ENCODE measurements at regions not wholly inside any gene's neighbourhood (a gene's known extent, or its start where the extent isn't known, plus 50 kb on each side); places are given as distances from the start of the nearest gene placed in this dataset.

GRCh38 chr2:163008642-163009041, 170.1 kb upstream of the KCNH7 start:
- no CpG with 5 or more reads among the region's 2 CpGs for WGBS, 2 donors (ENCODE audit: extremely low coverage in 2 of 2, insufficient read length in 2 of 2, insufficient replicate concordance in 1 of 2)
- no peak overlapping the region for H3K4me2 ChIP-seq (ENCODE audit: insufficient read depth, low read length, poor library complexity, severe bottlenecking)
- no peak overlapping the region for H4K8ac ChIP-seq (ENCODE audit: low read depth, low read length)
- H3K36me3 ChIP-seq (replicated peaks in 1 of 2; ENCODE audit: control insufficient read depth in 2 of 2, insufficient read depth in 2 of 2, low read length in 2 of 2), result no peaks in the 10 kb centered on the region
- H2BK5ac ChIP-seq (ENCODE audit: low read length), result no peak overlapping the region
- H2BK12ac ChIP-seq (ENCODE audit: low read length), result no peak overlapping the region
- no peak overlapping the region for H3K4me3 ChIP-seq (ENCODE audit: low read length in 2 of 2)
- H2AFZ ChIP-seq (ENCODE audit: low read length), result no peak overlapping the region
- no peak overlapping the region for H2BK15ac ChIP-seq (ENCODE audit: low read length)
- H2AK5ac ChIP-seq (ENCODE audit: low read depth, low read length), result no peak overlapping the region
- H3K27ac ChIP-seq (replicated peaks; ENCODE audit: low read length), result no peak overlapping the region
- no peak for DNase-seq (ENCODE audit: low spot score)
- no peak overlapping the region for H3K14ac ChIP-seq (ENCODE audit: low read length)
- no peak overlapping the region for H3K9ac ChIP-seq (ENCODE audit: low read depth, low read length, poor library complexity)
- no peaks in the 10 kb centered on the region for H3K4me1 ChIP-seq (ENCODE audit: control insufficient read depth in 2 of 2, insufficient read depth in 1 of 2, low read depth in 1 of 2, low read length in 2 of 2)
- H3K9me3 ChIP-seq (replicated peaks in 1 of 2; ENCODE audit: control insufficient read depth in 2 of 2, insufficient read depth in 1 of 2, low read depth in 1 of 2, low read length in 2 of 2), result no peaks in the 10 kb centered on the region
- no peaks in the 10 kb centered on the region for H3K27me3 ChIP-seq (ENCODE audit: control insufficient read depth in 3 of 3, insufficient read depth in 3 of 3, low read depth in 1 of 3, low read length in 3 of 3)
- H3K23ac ChIP-seq (ENCODE audit: low read depth, low read length, poor library complexity), result no peak overlapping the region
- H3K18ac ChIP-seq (ENCODE audit: low read length), result no peak overlapping the region
- no peaks in the 10 kb centered on the region for H3K79me1 ChIP-seq (ENCODE audit: low read depth, low read length)
- no peak overlapping the region for H4K91ac ChIP-seq (ENCODE audit: low read depth, low read length, poor library complexity)
- no peak overlapping the region for H2BK120ac ChIP-seq (ENCODE audit: low read depth, low read length)
- H3K4ac ChIP-seq (ENCODE audit: low read length), result no peak overlapping the region

GRCh38 chr2:162994718-162995117, 156.2 kb upstream of the KCNH7 start:
- Histone ChIP-seq H2BK120ac (ENCODE audit: low read depth, low read length) (no peak overlapping the region), H3K18ac (ENCODE audit: low read length) (no peak overlapping the region), H3K23ac (ENCODE audit: low read depth, low read length, poor library complexity) (no peak overlapping the region), H3K4me3 (ENCODE audit: low read length in 2 of 2) (no peak overlapping the region), H3K9ac (ENCODE audit: low read depth, low read length, poor library complexity) (no peak overlapping the region), H3K79me1 (ENCODE audit: low read depth, low read length) (no peaks in the 10 kb centered on the region), H3K4me1 (ENCODE audit: control insufficient read depth in 2 of 2, insufficient read depth in 1 of 2, low read depth in 1 of 2, low read length in 2 of 2) (peaks cover 1 to 3% of the 10 kb centered on the region in 2 donors), H3K4ac (ENCODE audit: low read length) (no peak overlapping the region), H3K9me3 (replicated peaks in 1 of 2; ENCODE audit: control insufficient read depth in 2 of 2, insufficient read depth in 1 of 2, low read depth in 1 of 2, low read length in 2 of 2) (no peaks in the 10 kb centered on the region), H3K27ac (replicated peaks; ENCODE audit: low read length) (no peak overlapping the region), H3K4me2 (ENCODE audit: insufficient read depth, low read length, poor library complexity, severe bottlenecking) (no peak overlapping the region), H3K14ac (ENCODE audit: low read length) (no peak overlapping the region), H2AK5ac (ENCODE audit: low read depth, low read length) (no peak overlapping the region), H2BK12ac (ENCODE audit: low read length) (no peak overlapping the region), H2AFZ (ENCODE audit: low read length) (no peak overlapping the region), H4K8ac (ENCODE audit: low read depth, low read length) (no peak overlapping the region), H3K36me3 (replicated peaks in 1 of 2; ENCODE audit: control insufficient read depth in 2 of 2, insufficient read depth in 2 of 2, low read length in 2 of 2) (no peaks in the 10 kb centered on the region), H2BK15ac (ENCODE audit: low read length) (no peak overlapping the region), H2BK5ac (ENCODE audit: low read length) (no peak overlapping the region), H4K91ac (ENCODE audit: low read depth, low read length, poor library complexity) (no peak overlapping the region), H3K27me3 (ENCODE audit: control insufficient read depth in 3 of 3, insufficient read depth in 3 of 3, low read depth in 1 of 3, low read length in 3 of 3) (no peaks in the 10 kb centered on the region)
- DNase-seq (ENCODE audit: low spot score), result no peak

GRCh38 chr2:162992828-162993227, 154.3 kb upstream of the KCNH7 start:
- Histone ChIP-seq H3K4me1 (ENCODE audit: control insufficient read depth in 2 of 2, insufficient read depth in 1 of 2, low read depth in 1 of 2, low read length in 2 of 2) (peaks cover 1 to 3% of the 10 kb centered on the region in 2 donors), H4K91ac (ENCODE audit: low read depth, low read length, poor library complexity) (no peak overlapping the region), H2BK120ac (ENCODE audit: low read depth, low read length) (no peak overlapping the region), H2BK15ac (ENCODE audit: low read length) (no peak overlapping the region), H2AFZ (ENCODE audit: low read length) (no peak overlapping the region), H3K27ac (replicated peaks; ENCODE audit: low read length) (no peak overlapping the region), H3K4ac (ENCODE audit: low read length) (no peak overlapping the region), H3K4me2 (ENCODE audit: insufficient read depth, low read length, poor library complexity, severe bottlenecking) (no peak overlapping the region), H4K8ac (ENCODE audit: low read depth, low read length) (no peak overlapping the region), H2AK5ac (ENCODE audit: low read depth, low read length) (no peak overlapping the region), H3K27me3 (ENCODE audit: control insufficient read depth in 3 of 3, insufficient read depth in 3 of 3, low read depth in 1 of 3, low read length in 3 of 3) (no peaks in the 10 kb centered on the region), H3K18ac (ENCODE audit: low read length) (no peak overlapping the region), H2BK5ac (ENCODE audit: low read length) (no peak overlapping the region), H3K9ac (ENCODE audit: low read depth, low read length, poor library complexity) (no peak overlapping the region), H3K9me3 (replicated peaks in 1 of 2; ENCODE audit: control insufficient read depth in 2 of 2, insufficient read depth in 1 of 2, low read depth in 1 of 2, low read length in 2 of 2) (no peaks in the 10 kb centered on the region), H3K14ac (ENCODE audit: low read length) (no peak overlapping the region), H3K4me3 (ENCODE audit: low read length in 2 of 2) (no peak overlapping the region), H3K23ac (ENCODE audit: low read depth, low read length, poor library complexity) (no peak overlapping the region), H3K36me3 (replicated peaks in 1 of 2; ENCODE audit: control insufficient read depth in 2 of 2, insufficient read depth in 2 of 2, low read length in 2 of 2) (no peaks in the 10 kb centered on the region), H2BK12ac (ENCODE audit: low read length) (no peak overlapping the region), H3K79me1 (ENCODE audit: low read depth, low read length) (no peaks in the 10 kb centered on the region)
- DNase-seq (ENCODE audit: low spot score), result no peak
- WGBS, 2 donors (ENCODE audit: extremely low coverage in 2 of 2, insufficient read length in 2 of 2, insufficient replicate concordance in 1 of 2), result no CpG with 5 or more reads among the region's 3 CpGs

GRCh38 chr2:162989507-162989906, 150.9 kb upstream of the KCNH7 start:
- Histone ChIP-seq H2BK15ac (ENCODE audit: low read length) (no peak overlapping the region), H2BK5ac (ENCODE audit: low read length) (no peak overlapping the region), H3K4me1 (ENCODE audit: control insufficient read depth in 2 of 2, insufficient read depth in 1 of 2, low read depth in 1 of 2, low read length in 2 of 2) (peaks cover 1 to 3% of the 10 kb centered on the region in 2 donors), H2BK120ac (ENCODE audit: low read depth, low read length) (no peak overlapping the region), H3K79me1 (ENCODE audit: low read depth, low read length) (no peaks in the 10 kb centered on the region), H4K8ac (ENCODE audit: low read depth, low read length) (no peak overlapping the region), H3K27me3 (ENCODE audit: control insufficient read depth in 3 of 3, insufficient read depth in 3 of 3, low read depth in 1 of 3, low read length in 3 of 3) (no peaks in the 10 kb centered on the region), H3K9ac (ENCODE audit: low read depth, low read length, poor library complexity) (no peak overlapping the region), H3K4me2 (ENCODE audit: insufficient read depth, low read length, poor library complexity, severe bottlenecking) (no peak overlapping the region), H2AK5ac (ENCODE audit: low read depth, low read length) (no peak overlapping the region), H3K14ac (ENCODE audit: low read length) (no peak overlapping the region), H3K36me3 (replicated peaks in 1 of 2; ENCODE audit: control insufficient read depth in 2 of 2, insufficient read depth in 2 of 2, low read length in 2 of 2) (no peaks in the 10 kb centered on the region), H3K23ac (ENCODE audit: low read depth, low read length, poor library complexity) (no peak overlapping the region), H3K18ac (ENCODE audit: low read length) (no peak overlapping the region), H3K27ac (replicated peaks; ENCODE audit: low read length) (no peak overlapping the region), H3K4ac (ENCODE audit: low read length) (no peak overlapping the region), H3K4me3 (ENCODE audit: low read length in 2 of 2) (no peak overlapping the region), H4K91ac (ENCODE audit: low read depth, low read length, poor library complexity) (no peak overlapping the region), H3K9me3 (replicated peaks in 1 of 2; ENCODE audit: control insufficient read depth in 2 of 2, insufficient read depth in 1 of 2, low read depth in 1 of 2, low read length in 2 of 2) (no peaks in the 10 kb centered on the region), H2AFZ (ENCODE audit: low read length) (no peak overlapping the region), H2BK12ac (ENCODE audit: low read length) (no peak overlapping the region)
- DNase-seq (ENCODE audit: low spot score), result no peak
- WGBS, 2 donors (ENCODE audit: extremely low coverage in 2 of 2, insufficient read length in 2 of 2, insufficient replicate concordance in 1 of 2), result no CpG with 5 or more reads among the region's 3 CpGs
